Prostate gland (tissue), 2 donors: ENCODE measurements at regions not wholly inside any gene's neighbourhood (a gene's known extent, or its start where the extent isn't known, plus 50 kb on each side); places are given as distances from the start of the nearest gene placed in this dataset.

Experiments used
- POLR2A ChIP-seq: fragments of 450-650 bp; IDR thresholded peaks from one replicate; pipeline ENCODE4 v1.6.1; 2016; ENCODE audit warnings: antibody characterized with exemption, mild to moderate bottlenecking
- POLR2AphosphoS5 ChIP-seq: sonication (generic); formaldehyde crosslinking; IDR thresholded peaks from one replicate; pipeline ENCODE4 v1.6.1; 2017; ENCODE audit warnings: antibody characterized with exemption
- TF ChIP-seq, protein P1 (sequence below), 4 experiments: fragments of 200-600 bp in 2 of 4; fragments of 450-650 bp in 2 of 4; sonication (generic) in 2 of 4; IDR thresholded peaks; 1 replicate in 3 of 4; 2 replicates in 1 of 4; pipeline ENCODE4 v1.5.1; 2016 to 2019; ENCODE audit warnings: antibody characterized with exemption in 4 of 4, mild to moderate bottlenecking in 2 of 4, moderate library complexity in 2 of 4

DNA sequence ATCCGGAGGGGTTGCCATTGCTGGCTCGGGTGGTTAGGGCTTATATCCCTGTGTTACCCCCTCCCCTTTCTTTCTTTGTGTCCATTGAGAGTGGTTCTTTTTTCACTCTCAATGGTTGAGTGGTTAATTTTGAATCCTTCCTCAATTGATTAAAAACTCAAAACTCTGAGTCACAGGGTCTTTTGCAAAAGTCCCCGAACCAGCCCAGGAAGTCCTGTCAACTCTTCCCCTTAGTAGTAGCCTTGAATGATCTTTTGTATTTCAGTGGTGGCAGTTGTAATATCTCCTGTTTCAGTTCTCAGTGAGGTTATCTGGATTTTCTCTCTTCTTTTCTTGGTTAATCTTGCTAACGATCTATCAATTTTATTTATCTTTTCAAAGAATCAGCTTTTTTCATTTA, 170.0 kb upstream of the GYPA start:
- TF ChIP-seq, protein P1, sequence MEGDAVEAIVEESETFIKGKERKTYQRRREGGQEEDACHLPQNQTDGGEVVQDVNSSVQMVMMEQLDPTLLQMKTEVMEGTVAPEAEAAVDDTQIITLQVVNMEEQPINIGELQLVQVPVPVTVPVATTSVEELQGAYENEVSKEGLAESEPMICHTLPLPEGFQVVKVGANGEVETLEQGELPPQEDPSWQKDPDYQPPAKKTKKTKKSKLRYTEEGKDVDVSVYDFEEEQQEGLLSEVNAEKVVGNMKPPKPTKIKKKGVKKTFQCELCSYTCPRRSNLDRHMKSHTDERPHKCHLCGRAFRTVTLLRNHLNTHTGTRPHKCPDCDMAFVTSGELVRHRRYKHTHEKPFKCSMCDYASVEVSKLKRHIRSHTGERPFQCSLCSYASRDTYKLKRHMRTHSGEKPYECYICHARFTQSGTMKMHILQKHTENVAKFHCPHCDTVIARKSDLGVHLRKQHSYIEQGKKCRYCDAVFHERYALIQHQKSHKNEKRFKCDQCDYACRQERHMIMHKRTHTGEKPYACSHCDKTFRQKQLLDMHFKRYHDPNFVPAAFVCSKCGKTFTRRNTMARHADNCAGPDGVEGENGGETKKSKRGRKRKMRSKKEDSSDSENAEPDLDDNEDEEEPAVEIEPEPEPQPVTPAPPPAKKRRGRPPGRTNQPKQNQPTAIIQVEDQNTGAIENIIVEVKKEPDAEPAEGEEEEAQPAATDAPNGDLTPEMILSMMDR (IDR thresholded peaks at IDR 0.05), result no peak
- TF ChIP-seq POLR2AphosphoS5, result no peak
- TF ChIP-seq POLR2A, result no peak
